IMR-90 (cell line): ENCODE measurements at regions not wholly inside any gene's neighbourhood (a gene's known extent, or its start where the extent isn't known, plus 50 kb on each side); places are given as distances from the start of the nearest gene placed in this dataset.
A peak's percentile ranks its signal among the peaks of the same experiment; 100 is the strongest.

Experiments
- ATAC-seq: fragments of 200-7000 bp; cut with Tn5 transposase; 2 replicates; pipeline ENCODE4 v1.9.1; 2020; ENCODE audit warnings: low read depth, mild to moderate bottlenecking, moderate library complexity
- BruUV-seq: library from RNA; stranded (reverse); fragments of 400-500 nt; replicated peaks from 2 replicates; lab custom pipeline; 2021; lab: Mats Ljungman, UMichigan
- CTCF ChIA-PET: fragments of 300-600 bp; formaldehyde crosslinking; extraction: SDS; loops from one replicate; lab custom pipeline; 2021; ENCODE audit warnings: antibody characterized with exemption; lab: Yijun Ruan, JAX
- POLR2A ChIA-PET: fragments of 300-600 bp; sonication (Branson Sonifier 250); formaldehyde crosslinking; loops from one replicate; lab custom pipeline; 2022; ENCODE audit warnings: antibody characterized with exemption; ENCODE audit not compliant: unreplicated experiment; lab: Charles Lee
- DNase-seq: peaks from one replicate; pipeline ENCODE4 v3.0.0; 2013
- H2AFZ ChIP-seq: replicated peaks from 2 replicates; pipeline ENCODE3; 2013; ENCODE audit warnings: low read length, mild to moderate bottlenecking; ENCODE audit not compliant: poor library complexity
- H2AK5ac ChIP-seq: 2 replicates; pipeline ENCODE4 v1.6.1; 2013; ENCODE audit warnings: low read depth, low read length, inconsistent platforms
- H2AK9ac ChIP-seq: replicated peaks from 2 replicates; pipeline ENCODE3; 2013; ENCODE audit warnings: mild to moderate bottlenecking, low read depth, low read length, moderate library complexity; ENCODE audit not compliant: poor library complexity
- H2BK120ac ChIP-seq: 2 replicates; pipeline ENCODE4 v1.6.1; 2013; ENCODE audit warnings: low read depth, low read length, inconsistent platforms
- H2BK15ac ChIP-seq: 3 replicates; pipeline ENCODE4 v1.6.1; 2013; ENCODE audit warnings: low read depth, low read length, inconsistent platforms
- H2BK20ac ChIP-seq: 2 replicates; pipeline ENCODE4 v1.6.1; 2013; ENCODE audit warnings: low read depth, mild to moderate bottlenecking, inconsistent platforms, low read length, moderate library complexity
- H2BK5ac ChIP-seq: 2 replicates; pipeline ENCODE4 v1.6.1; 2013; ENCODE audit warnings: mild to moderate bottlenecking, low read depth, low read length, inconsistent platforms; ENCODE audit not compliant: poor library complexity, severe bottlenecking
- H3K14ac ChIP-seq: replicated peaks from 2 replicates; pipeline ENCODE4 v1.6.1; 2013; ENCODE audit warnings: low read depth, low read length, inconsistent platforms
- H3K18ac ChIP-seq: 2 replicates; pipeline ENCODE4 v1.6.1; 2013; ENCODE audit warnings: low read depth, low read length, control low read depth
- H3K23ac ChIP-seq: 2 replicates; pipeline ENCODE4 v1.6.1; 2013; ENCODE audit warnings: low read depth, low read length, inconsistent platforms
- H3K27ac ChIP-seq: 2 replicates; pipeline ENCODE4 v1.5.1; 2013; ENCODE audit warnings: mild to moderate bottlenecking, control low read depth, low read length; ENCODE audit not compliant: insufficient read depth
- H3K27me3 ChIP-seq: 2 replicates; pipeline ENCODE4 v1.6.1; 2013; ENCODE audit warnings: low read length; ENCODE audit not compliant: control insufficient read depth, insufficient read depth
- H3K36me3 ChIP-seq: 2 replicates; pipeline ENCODE4 v1.6.1; 2013; ENCODE audit warnings: low read length, mixed read lengths; ENCODE audit not compliant: control insufficient read depth, insufficient read depth
- H3K4ac ChIP-seq: 2 replicates; pipeline ENCODE4 v1.6.1; 2013; ENCODE audit warnings: low read depth, low read length, inconsistent platforms
- H3K4me1 ChIP-seq: 2 replicates; pipeline ENCODE4 v1.6.1; 2013; ENCODE audit warnings: low read length, mixed read lengths; ENCODE audit not compliant: control insufficient read depth, insufficient read depth
- H3K4me2 ChIP-seq: 2 replicates; pipeline ENCODE4 v1.6.1; 2013; ENCODE audit warnings: low read depth, mild to moderate bottlenecking, control low read depth, low read length, moderate library complexity
- H3K4me3 ChIP-seq: 2 replicates; pipeline ENCODE4 v1.5.1; 2013; ENCODE audit warnings: low read depth, mild to moderate bottlenecking, control low read depth, low read length, moderate library complexity; ENCODE audit not compliant: insufficient read depth
- H3K56ac ChIP-seq: 2 replicates; pipeline ENCODE4 v1.6.1; 2013; ENCODE audit warnings: low read length, inconsistent platforms; ENCODE audit not compliant: insufficient read depth; ENCODE audit errors: extremely low read depth
- H3K79me1 ChIP-seq, 2 experiments: 2 replicates each; pipeline ENCODE4 v1.6.1; 2013; ENCODE audit warnings: low read length in 2 of 2, inconsistent platforms in 1 of 2, low read depth in 1 of 2
- H3K9ac ChIP-seq: 2 replicates; pipeline ENCODE4 v1.6.1; 2013; ENCODE audit warnings: low read depth, low read length, control low read depth
- H3K9me1 ChIP-seq: 2 replicates; pipeline ENCODE4 v1.6.1; 2013; ENCODE audit warnings: low read length, inconsistent platforms; ENCODE audit not compliant: insufficient read depth
- H3K9me3 ChIP-seq: 2 replicates; pipeline ENCODE4 v1.6.1; 2013; ENCODE audit warnings: low read length; ENCODE audit not compliant: control insufficient read depth, insufficient read depth
- H4K20me1 ChIP-seq: 2 replicates; pipeline ENCODE4 v1.6.1; 2013; ENCODE audit warnings: low read length, inconsistent platforms; ENCODE audit not compliant: insufficient read depth
- H4K5ac ChIP-seq: 2 replicates; pipeline ENCODE4 v1.6.1; 2013; ENCODE audit warnings: mild to moderate bottlenecking, low read depth, low read length, control low read depth
- H4K8ac ChIP-seq, 2 experiments: 2 replicates each; pipeline ENCODE4 v1.6.1; 2013; ENCODE audit warnings: low read depth in 2 of 2, low read length in 2 of 2, control low read depth in 1 of 2, inconsistent platforms in 1 of 2
- H4K91ac ChIP-seq: 2 replicates; pipeline ENCODE4 v1.6.1; 2013; ENCODE audit warnings: low read depth, low read length, inconsistent platforms; ENCODE audit not compliant: insufficient read depth
- BHLHE40 ChIP-seq: fragments of 150-350 bp; IDR thresholded peaks from 2 replicates; pipeline ENCODE4 v1.6.1; 2016; ENCODE audit warnings: mild to moderate bottlenecking, low read depth, low read length
- CEBPB ChIP-seq: IDR thresholded peaks from 2 replicates; pipeline ENCODE4 v1.6.1; 2012; ENCODE audit warnings: low read depth, low read length, improper control_type of control experiment
- CHD1 ChIP-seq: IDR thresholded peaks from 2 replicates; pipeline ENCODE4 v1.6.1; 2012; ENCODE audit warnings: low read depth, low read length, improper control_type of control experiment
- FOS ChIP-seq: fragments of 150-350 bp; IDR thresholded peaks from 2 replicates; pipeline ENCODE4 v1.6.1; 2016; ENCODE audit warnings: low read depth, low read length
- MAFK ChIP-seq: IDR thresholded peaks from 2 replicates; pipeline ENCODE4 v1.6.1; 2012; ENCODE audit warnings: low read depth, low read length, improper control_type of control experiment
- MAZ ChIP-seq: IDR thresholded peaks from 2 replicates; pipeline ENCODE4 v1.6.1; 2012; ENCODE audit warnings: low read depth, mild to moderate bottlenecking, low read length, improper control_type of control experiment, moderate library complexity, borderline replicate concordance
- MXI1 ChIP-seq: IDR thresholded peaks from 2 replicates; pipeline ENCODE4 v1.6.1; 2012; ENCODE audit warnings: low read depth, mild to moderate bottlenecking, low read length, moderate library complexity, borderline replicate concordance
- NFE2L2 ChIP-seq: fragments of 150-350 bp; IDR thresholded peaks from 2 replicates; pipeline ENCODE4 v1.6.1; 2016; ENCODE audit warnings: low read depth, mild to moderate bottlenecking, low read length
- POLR2A ChIP-seq: IDR thresholded peaks from 2 replicates; pipeline ENCODE4 v1.6.1; 2012; ENCODE audit warnings: mild to moderate bottlenecking, low read depth, low read length
- RCOR1 ChIP-seq: IDR thresholded peaks from 2 replicates; pipeline ENCODE4 v1.6.1; 2012; ENCODE audit warnings: mild to moderate bottlenecking, low read length, improper control_type of control experiment; ENCODE audit not compliant: insufficient replicate concordance
- RFX5 ChIP-seq: IDR thresholded peaks from 2 replicates; pipeline ENCODE4 v1.8.0; 2012; ENCODE audit warnings: low read depth, mild to moderate bottlenecking, low read length, moderate library complexity
- WGBS, 2 experiments: methylation state at CpG; one replicate each; pipeline versions ENCODE4 v1.1.5 to v1.1.7; 2013; ENCODE audit warnings: missing lambda C conversion rate in 2 of 2; ENCODE audit not compliant: insufficient read length in 1 of 2; ENCODE audit errors: extremely low coverage in 2 of 2; 5-methylcytosine and 5-hydroxymethylcytosine counted together
- dilution Hi-C: fragments of 300-500 bp; cut with HindIII; formaldehyde crosslinking; loops from one replicate; pipeline ENCODE4 v1.14.3; 2018; ENCODE audit warnings: low sequenced_read_pairs; ENCODE audit not compliant: unreplicated experiment
- in situ Hi-C: fragments of 300-500 bp; cut with MboI; formaldehyde crosslinking; loops from 3 replicates; pipeline ENCODE4 v1.14.3; 2019; ENCODE audit warnings: low sequenced_read_pairs, inconsistent platforms, mixed read lengths
- intact Hi-C: fragments of 100-400 bp; cut with micrococcal nuclease; formaldehyde crosslinking; loops from 2 replicates; pipeline ENCODE4 v1.10.0; 2022
- TF ChIP-seq, protein P1 (sequence below): fragments of 150-350 bp; IDR thresholded peaks from 2 replicates; pipeline ENCODE4 v1.6.1; 2017; ENCODE audit warnings: mild to moderate bottlenecking, antibody characterized with exemption, low read length, low read depth
- TF ChIP-seq, protein P2 (sequence below): conservative IDR thresholded peaks from 2 replicates; pipeline ENCODE4 v1.5.1; 2012; ENCODE audit warnings: mild to moderate bottlenecking, low read depth, low read length, improper control_type of control experiment
- TF ChIP-seq, protein P3 (sequence below): fragments of 150-350 bp; IDR thresholded peaks from 2 replicates; pipeline ENCODE4 v1.6.1; 2016; ENCODE audit warnings: low read depth, mild to moderate bottlenecking, low read length, moderate library complexity, borderline replicate concordance

- in situ Hi-C loops: no loop called here
These were observed 225.2 kb downstream of the NPR3 start for GRCh38 chr5:32936329-32936728.

More at GRCh38 chr5:32936329-32936728, 225.2 kb downstream of the NPR3 start:
- ChIA-PET POLR2A (no interaction called here), CTCF (no interaction called here)
- no peak overlapping the region for H3K4me2 ChIP-seq
- no CpG with 5 or more reads among the region's 4 CpGs for WGBS, 2 experiments
- dilution Hi-C loops (no loop called here), intact Hi-C loops (no loop called here)
- no TSS peak for BruUV-seq
- no peaks in the 10 kb centered on the region for H3K9me1 ChIP-seq
- H3K27me3 ChIP-seq: no peaks in the 10 kb centered on the region
- no peak overlapping the region for H3K23ac ChIP-seq
- H2AK9ac ChIP-seq: no peak overlapping the region
- H3K27ac ChIP-seq: no peak overlapping the region
- DNase-seq: no peak
- H3K4me3 ChIP-seq: no peak overlapping the region
- H3K9me3 ChIP-seq: no peaks in the 10 kb centered on the region
- TF ChIP-seq, protein P1, sequence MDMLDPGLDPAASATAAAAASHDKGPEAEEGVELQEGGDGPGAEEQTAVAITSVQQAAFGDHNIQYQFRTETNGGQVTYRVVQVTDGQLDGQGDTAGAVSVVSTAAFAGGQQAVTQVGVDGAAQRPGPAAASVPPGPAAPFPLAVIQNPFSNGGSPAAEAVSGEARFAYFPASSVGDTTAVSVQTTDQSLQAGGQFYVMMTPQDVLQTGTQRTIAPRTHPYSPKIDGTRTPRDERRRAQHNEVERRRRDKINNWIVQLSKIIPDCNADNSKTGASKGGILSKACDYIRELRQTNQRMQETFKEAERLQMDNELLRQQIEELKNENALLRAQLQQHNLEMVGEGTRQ: no peak
- TF ChIP-seq MAFK (no peak), CEBPB (no peak), BHLHE40 (no peak), RCOR1 (no peak), RFX5 (no peak), MAZ (no peak), FOS (no peak), CHD1 (no peak), NFE2L2 (no peak), MXI1 (no peak), POLR2A (no peak)
- TF ChIP-seq, protein P2, sequence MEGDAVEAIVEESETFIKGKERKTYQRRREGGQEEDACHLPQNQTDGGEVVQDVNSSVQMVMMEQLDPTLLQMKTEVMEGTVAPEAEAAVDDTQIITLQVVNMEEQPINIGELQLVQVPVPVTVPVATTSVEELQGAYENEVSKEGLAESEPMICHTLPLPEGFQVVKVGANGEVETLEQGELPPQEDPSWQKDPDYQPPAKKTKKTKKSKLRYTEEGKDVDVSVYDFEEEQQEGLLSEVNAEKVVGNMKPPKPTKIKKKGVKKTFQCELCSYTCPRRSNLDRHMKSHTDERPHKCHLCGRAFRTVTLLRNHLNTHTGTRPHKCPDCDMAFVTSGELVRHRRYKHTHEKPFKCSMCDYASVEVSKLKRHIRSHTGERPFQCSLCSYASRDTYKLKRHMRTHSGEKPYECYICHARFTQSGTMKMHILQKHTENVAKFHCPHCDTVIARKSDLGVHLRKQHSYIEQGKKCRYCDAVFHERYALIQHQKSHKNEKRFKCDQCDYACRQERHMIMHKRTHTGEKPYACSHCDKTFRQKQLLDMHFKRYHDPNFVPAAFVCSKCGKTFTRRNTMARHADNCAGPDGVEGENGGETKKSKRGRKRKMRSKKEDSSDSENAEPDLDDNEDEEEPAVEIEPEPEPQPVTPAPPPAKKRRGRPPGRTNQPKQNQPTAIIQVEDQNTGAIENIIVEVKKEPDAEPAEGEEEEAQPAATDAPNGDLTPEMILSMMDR: no peak
- TF ChIP-seq, protein P3, sequence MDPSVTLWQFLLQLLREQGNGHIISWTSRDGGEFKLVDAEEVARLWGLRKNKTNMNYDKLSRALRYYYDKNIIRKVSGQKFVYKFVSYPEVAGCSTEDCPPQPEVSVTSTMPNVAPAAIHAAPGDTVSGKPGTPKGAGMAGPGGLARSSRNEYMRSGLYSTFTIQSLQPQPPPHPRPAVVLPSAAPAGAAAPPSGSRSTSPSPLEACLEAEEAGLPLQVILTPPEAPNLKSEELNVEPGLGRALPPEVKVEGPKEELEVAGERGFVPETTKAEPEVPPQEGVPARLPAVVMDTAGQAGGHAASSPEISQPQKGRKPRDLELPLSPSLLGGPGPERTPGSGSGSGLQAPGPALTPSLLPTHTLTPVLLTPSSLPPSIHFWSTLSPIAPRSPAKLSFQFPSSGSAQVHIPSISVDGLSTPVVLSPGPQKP: no peak
- no peak overlapping the region for H2AK5ac ChIP-seq
- no peaks in the 10 kb centered on the region for H3K4me1 ChIP-seq
- no peak overlapping the region for H2BK15ac ChIP-seq
- H2BK20ac ChIP-seq: no peak overlapping the region
- 0 out of 2 replicates have a peak overlapping the region, but pooled peaks have one; percentile 51 for H3K14ac ChIP-seq
- no peak overlapping the region for H4K8ac ChIP-seq
- H3K36me3 ChIP-seq: no peaks in the 10 kb centered on the region
- H4K20me1 ChIP-seq: no peaks in the 10 kb centered on the region
- H4K91ac ChIP-seq: no peak overlapping the region
- no peaks in the 10 kb centered on the region for H3K79me1 ChIP-seq
- no peak overlapping the region for H4K5ac ChIP-seq
- no peak overlapping the region for H3K18ac ChIP-seq
- H2BK120ac ChIP-seq: no peak overlapping the region
- no peak overlapping the region for H3K9ac ChIP-seq
- no peak overlapping the region for H2AFZ ChIP-seq
- no peak for ATAC-seq
- H2BK5ac ChIP-seq: no peak overlapping the region
- no peak overlapping the region for H3K56ac ChIP-seq
- H3K4ac ChIP-seq: no peak overlapping the region
